GM23338 (cell line): ENCODE measurements at regions not wholly inside any gene's neighbourhood (a gene's known extent, or its start where the extent isn't known, plus 50 kb on each side); places are given as distances from the start of the nearest gene placed in this dataset.

ENCODE experiments used
- ATAC-seq: fragments of 200-7000 bp; cut with Tn5 transposase; 3 replicates; pipeline ENCODE4 v1.9.1; 2020
- DNase-seq: peaks from one replicate; pipeline ENCODE4 v3.0.0-alpha.2; 2015; ENCODE audit warnings: low spot score
- H2AFZ ChIP-seq: fragments of 200-600 bp; sonication (generic); 2 replicates; pipeline ENCODE4 v1.8.0; 2016; ENCODE audit warnings: antibody characterized with exemption, mild to moderate bottlenecking, moderate library complexity
- H3F3A ChIP-seq: fragments of 200-600 bp; sonication (generic); replicated peaks from 2 replicates; pipeline ENCODE4 v1.8.0; 2017; ENCODE audit warnings: antibody characterized with exemption, mixed run types, low read depth
- H3K27ac ChIP-seq: fragments of 200-600 bp; sonication (generic); 2 replicates; pipeline ENCODE4 v1.6.1; 2016; ENCODE audit warnings: low read depth
- H3K27me3 ChIP-seq: fragments of 200-600 bp; sonication (generic); 2 replicates; pipeline ENCODE4 v1.8.0; 2016; ENCODE audit warnings: mild to moderate bottlenecking, mixed run types, moderate library complexity; ENCODE audit not compliant: insufficient read depth
- H3K36me3 ChIP-seq: fragments of 200-600 bp; sonication (generic); 2 replicates; pipeline ENCODE4 v1.8.0; 2016; ENCODE audit warnings: mild to moderate bottlenecking; ENCODE audit not compliant: insufficient read depth
- H3K4me1 ChIP-seq: fragments of 200-600 bp; sonication (generic); 2 replicates; pipeline ENCODE4 v1.8.0; 2016; ENCODE audit warnings: mild to moderate bottlenecking, moderate library complexity; ENCODE audit not compliant: insufficient read depth
- H3K4me2 ChIP-seq: fragments of 200-600 bp; sonication (generic); 2 replicates; pipeline ENCODE4 v1.7.1; 2017; ENCODE audit warnings: mixed run types
- H3K4me3 ChIP-seq: fragments of 200-600 bp; sonication (generic); 2 replicates; pipeline ENCODE4 v1.6.1; 2016; ENCODE audit warnings: mixed run types
- H3K79me2 ChIP-seq: fragments of 200-600 bp; sonication (generic); replicated peaks from 2 replicates; pipeline ENCODE4 v1.8.0; 2017; ENCODE audit warnings: mild to moderate bottlenecking; ENCODE audit not compliant: insufficient read depth
- H3K9me2 ChIP-seq: fragments of 200-600 bp; sonication (generic); 2 replicates; pipeline ENCODE4 v1.8.0; 2017; ENCODE audit not compliant: insufficient read depth
- H4K20me1 ChIP-seq: fragments of 200-600 bp; sonication (generic); replicated peaks from 2 replicates; pipeline ENCODE4 v1.8.0; 2017; ENCODE audit warnings: mild to moderate bottlenecking; ENCODE audit not compliant: insufficient read depth
- H3K27ac Mint-ChIP-seq: 2 replicates; pipeline ENCODE4 v1.8.0; 2020; ENCODE audit warnings: inconsistent platforms, mild to moderate bottlenecking, moderate library complexity, mixed read lengths
- H3K27me3 Mint-ChIP-seq: 3 replicates; pipeline ENCODE4 v1.8.0; 2022; ENCODE audit warnings: low read depth, mild to moderate bottlenecking, moderate library complexity, mixed read lengths, inconsistent platforms; ENCODE audit not compliant: insufficient read depth, poor library complexity
- H3K36me3 Mint-ChIP-seq: 3 replicates; pipeline ENCODE4 v1.8.0; 2021; ENCODE audit warnings: low read depth, mild to moderate bottlenecking, inconsistent platforms, moderate library complexity, mixed read lengths
- H3K4me1 Mint-ChIP-seq: 3 replicates; pipeline ENCODE4 v1.8.0; 2020; ENCODE audit warnings: mild to moderate bottlenecking, inconsistent platforms, mixed read lengths
- H3K4me3 Mint-ChIP-seq: 3 replicates; pipeline ENCODE4 v1.8.0; 2021; ENCODE audit warnings: moderate library complexity, mild to moderate bottlenecking, inconsistent platforms, mixed read lengths
- H3K9me3 Mint-ChIP-seq: 3 replicates; pipeline ENCODE4 v1.8.0; 2020; ENCODE audit warnings: moderate library complexity, mild to moderate bottlenecking, inconsistent platforms, mixed read lengths
- CREB1 ChIP-seq: fragments of 250-450 bp; sonication (Bioruptor Pico); IDR thresholded peaks from 2 replicates; pipeline ENCODE4 v1.5.0; 2020; ENCODE audit warnings: low read depth, mild to moderate bottlenecking, moderate library complexity
- EZH2 ChIP-seq: fragments of 200-600 bp; sonication (generic); IDR thresholded peaks from one replicate; pipeline ENCODE4 v1.8.0; 2017; ENCODE audit warnings: antibody characterized with exemption, mild to moderate bottlenecking, low read depth; ENCODE audit not compliant: unreplicated experiment
- EZH2phosphoT487 ChIP-seq: fragments of 200-600 bp; sonication (generic); IDR thresholded peaks from one replicate; pipeline ENCODE4 v1.8.1; 2018; ENCODE audit warnings: antibody characterized with exemption; ENCODE audit not compliant: unreplicated experiment
- JUNB ChIP-seq: IDR thresholded peaks from one replicate; pipeline ENCODE4 v1.6.1; 2016; ENCODE audit warnings: antibody characterized with exemption; ENCODE audit not compliant: unreplicated experiment
- NANOG ChIP-seq: IDR thresholded peaks from 2 replicates; pipeline ENCODE4 v1.6.1; 2016; ENCODE audit warnings: antibody characterized with exemption, borderline replicate concordance
- POLR2AphosphoS5 ChIP-seq: IDR thresholded peaks from 2 replicates; pipeline ENCODE4 v1.6.1; 2016; ENCODE audit warnings: antibody characterized with exemption, low read depth
- STAT1 ChIP-seq: IDR thresholded peaks from one replicate; pipeline ENCODE4 v1.6.1; 2016; ENCODE audit warnings: antibody characterized with exemption; ENCODE audit not compliant: unreplicated experiment
- ZNF114 ChIP-seq: fragments of 250-450 bp; sonication (Bioruptor Pico); IDR thresholded peaks from 2 replicates; pipeline ENCODE4 v1.5.0; 2020; ENCODE audit warnings: mild to moderate bottlenecking, moderate library complexity
- ZNF331 ChIP-seq: fragments of 250-450 bp; sonication (Bioruptor Pico); IDR thresholded peaks from 2 replicates; pipeline ENCODE4 v1.5.0; 2020; ENCODE audit warnings: low read depth, mild to moderate bottlenecking, moderate library complexity
- TF ChIP-seq, protein P1 (sequence below): IDR thresholded peaks from 2 replicates; pipeline ENCODE4 v1.6.1; 2016; ENCODE audit warnings: antibody characterized with exemption
- TF ChIP-seq, protein P2 (sequence below), 2 experiments: fragments of 200-600 bp in 1 of 2; sonication (generic) in 1 of 2; conservative IDR thresholded peaks; 2 replicates each; pipeline versions ENCODE4 v1.5.1 to v1.6.1; 2016 to 2017; ENCODE audit warnings: antibody characterized with exemption in 2 of 2, low read depth in 2 of 2, mild to moderate bottlenecking in 2 of 2, moderate library complexity in 1 of 2

DNA sequence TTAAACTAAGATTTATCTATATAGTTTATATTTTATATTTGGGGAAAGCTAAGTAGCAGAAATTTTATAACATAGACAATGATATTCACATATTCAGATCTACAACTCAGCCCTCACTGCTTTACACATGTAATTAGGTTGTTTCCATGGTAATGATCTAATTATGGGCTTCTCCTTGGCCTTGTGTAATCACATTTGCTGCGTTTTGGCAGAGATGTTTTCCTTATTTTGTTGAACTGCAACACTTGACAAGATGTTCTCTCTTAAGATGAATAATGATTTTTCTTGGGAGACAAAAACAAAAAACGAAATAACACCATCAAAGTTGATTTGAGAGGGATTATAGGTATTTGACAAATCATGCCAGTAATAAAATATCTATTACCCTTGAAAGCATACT is 635.6 kb upstream of the TBL1XR1 start:
- ATAC-seq (no peak), DNase-seq (no peak)
- Histone ChIP-seq H3K36me3 (no peaks in the 10 kb centered on the region), H3K4me2 (no peak overlapping the region), H2AFZ (no peak overlapping the region), H3K79me2 (no peaks in the 10 kb centered on the region), H3K9me2 (no peaks in the 10 kb centered on the region), H3F3A (no peaks in the 10 kb centered on the region), H3K27ac (no peak overlapping the region), H3K4me3 (no peak overlapping the region), H4K20me1 (no peaks in the 10 kb centered on the region), H3K27me3 (no peaks in the 10 kb centered on the region), H3K4me1 (no peaks in the 10 kb centered on the region)
- TF ChIP-seq EZH2 (no peak), ZNF331 (CRISPR knock-in tag) (no peak), CREB1 (no peak), NANOG (no peak), ZNF114 (CRISPR knock-in tag) (no peak), EZH2phosphoT487 (no peak), STAT1 (no peak), JUNB (no peak)
- TF ChIP-seq, protein P1, sequence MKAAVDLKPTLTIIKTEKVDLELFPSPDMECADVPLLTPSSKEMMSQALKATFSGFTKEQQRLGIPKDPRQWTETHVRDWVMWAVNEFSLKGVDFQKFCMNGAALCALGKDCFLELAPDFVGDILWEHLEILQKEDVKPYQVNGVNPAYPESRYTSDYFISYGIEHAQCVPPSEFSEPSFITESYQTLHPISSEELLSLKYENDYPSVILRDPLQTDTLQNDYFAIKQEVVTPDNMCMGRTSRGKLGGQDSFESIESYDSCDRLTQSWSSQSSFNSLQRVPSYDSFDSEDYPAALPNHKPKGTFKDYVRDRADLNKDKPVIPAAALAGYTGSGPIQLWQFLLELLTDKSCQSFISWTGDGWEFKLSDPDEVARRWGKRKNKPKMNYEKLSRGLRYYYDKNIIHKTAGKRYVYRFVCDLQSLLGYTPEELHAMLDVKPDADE, result no peak
- TF ChIP-seq, protein P2, sequence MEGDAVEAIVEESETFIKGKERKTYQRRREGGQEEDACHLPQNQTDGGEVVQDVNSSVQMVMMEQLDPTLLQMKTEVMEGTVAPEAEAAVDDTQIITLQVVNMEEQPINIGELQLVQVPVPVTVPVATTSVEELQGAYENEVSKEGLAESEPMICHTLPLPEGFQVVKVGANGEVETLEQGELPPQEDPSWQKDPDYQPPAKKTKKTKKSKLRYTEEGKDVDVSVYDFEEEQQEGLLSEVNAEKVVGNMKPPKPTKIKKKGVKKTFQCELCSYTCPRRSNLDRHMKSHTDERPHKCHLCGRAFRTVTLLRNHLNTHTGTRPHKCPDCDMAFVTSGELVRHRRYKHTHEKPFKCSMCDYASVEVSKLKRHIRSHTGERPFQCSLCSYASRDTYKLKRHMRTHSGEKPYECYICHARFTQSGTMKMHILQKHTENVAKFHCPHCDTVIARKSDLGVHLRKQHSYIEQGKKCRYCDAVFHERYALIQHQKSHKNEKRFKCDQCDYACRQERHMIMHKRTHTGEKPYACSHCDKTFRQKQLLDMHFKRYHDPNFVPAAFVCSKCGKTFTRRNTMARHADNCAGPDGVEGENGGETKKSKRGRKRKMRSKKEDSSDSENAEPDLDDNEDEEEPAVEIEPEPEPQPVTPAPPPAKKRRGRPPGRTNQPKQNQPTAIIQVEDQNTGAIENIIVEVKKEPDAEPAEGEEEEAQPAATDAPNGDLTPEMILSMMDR (conservative IDR thresholded peaks at IDR 0.05; ENCODE audit: low read depth in 2 of 2), result no peak
- Mint-ChIP-seq H3K9me3 (no peaks in the 10 kb centered on the region), H3K36me3 (no peaks in the 10 kb centered on the region), H3K4me1 (peaks cover 7% of the 10 kb centered on the region), H3K4me3 (no peak overlapping the region), H3K27me3 (no peaks in the 10 kb centered on the region), H3K27ac (no peak overlapping the region)

DNA sequence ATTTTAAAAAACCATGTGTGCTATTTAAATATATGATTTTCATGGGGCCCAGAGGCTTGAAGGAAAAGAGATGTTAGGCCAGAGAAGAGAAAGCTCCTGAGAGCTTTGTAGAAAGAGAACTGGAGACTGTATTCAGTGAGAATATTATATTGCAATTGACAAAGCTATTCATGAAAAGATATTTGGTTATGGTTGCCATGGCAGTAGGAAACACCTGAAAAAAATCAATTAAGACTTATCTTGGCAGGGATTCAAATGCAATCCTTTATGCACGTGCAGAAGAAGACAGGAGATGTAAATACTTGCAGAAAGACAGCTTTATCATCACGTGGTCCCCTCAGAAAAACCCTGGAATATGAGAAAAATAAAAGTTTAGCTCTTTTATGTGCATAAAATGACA is 636.0 kb upstream of the TBL1XR1 start:
- H3K4me1 Mint-ChIP-seq, result peaks cover 8% of the 10 kb centered on the region
- no peak for TF ChIP-seq POLR2AphosphoS5
- TF ChIP-seq, protein P2 (conservative IDR thresholded peaks at IDR 0.05; ENCODE audit: low read depth in 2 of 2), result no peak
- no peak for TF ChIP-seq JUNB
- no peak for TF ChIP-seq ZNF331 (CRISPR knock-in tag)
- no peak for TF ChIP-seq ZNF114 (CRISPR knock-in tag)
- TF ChIP-seq STAT1, result no peak
- no peak for TF ChIP-seq CREB1
- no peak for TF ChIP-seq EZH2
- no peak for TF ChIP-seq EZH2phosphoT487
- TF ChIP-seq, protein P1, result no peak
- Histone ChIP-seq H3K9me2 (no peaks in the 10 kb centered on the region), H3K27me3 (no peaks in the 10 kb centered on the region), H3K27ac (no peak overlapping the region), H3F3A (no peaks in the 10 kb centered on the region), H2AFZ (no peak overlapping the region), H4K20me1 (no peaks in the 10 kb centered on the region), H3K4me3 (no peak overlapping the region), H3K4me1 (no peaks in the 10 kb centered on the region), H3K36me3 (no peaks in the 10 kb centered on the region), H3K4me2 (no peak overlapping the region), H3K79me2 (no peaks in the 10 kb centered on the region)
- ATAC-seq, result no peak
- H3K9me3 Mint-ChIP-seq, result no peaks in the 10 kb centered on the region
- DNase-seq, result no peak
- no peaks in the 10 kb centered on the region for H3K27me3 Mint-ChIP-seq
- H3K27ac Mint-ChIP-seq, result no peak overlapping the region
- H3K36me3 Mint-ChIP-seq, result no peaks in the 10 kb centered on the region
- H3K4me3 Mint-ChIP-seq, result no peak overlapping the region
